ENCODE measurements at regions not wholly inside any gene's neighbourhood (a gene's known extent, or its start where the extent isn't known, plus 50 kb on each side); places are given as distances from the start of the nearest gene placed in this dataset.

- FAIRE-seq (no peak), DNase-seq (ENCODE audit: low read depth, low spot score) (no peak)
- no peak overlapping the region for H3K27ac ChIP-seq (ENCODE audit: control insufficient read depth, insufficient read depth, low read length)
- no peaks in the 10 kb centered on the region for H3K79me2 ChIP-seq (ENCODE audit: control insufficient read depth, insufficient read depth, low read length)
- no peaks in the 10 kb centered on the region for H3K9me1 ChIP-seq (ENCODE audit: control insufficient read depth, extremely low read depth, insufficient read depth, low read length)
- no peak overlapping the region for H3K9ac ChIP-seq (ENCODE audit: control insufficient read depth, extremely low read depth, insufficient read depth, low read length)
- no peak overlapping the region for H2AFZ ChIP-seq (ENCODE audit: control insufficient read depth, low read length)
- no peak overlapping the region for H3K4me2 ChIP-seq (ENCODE audit: control insufficient read depth, extremely low read depth, insufficient read depth, low read depth, low read length)
- no peaks in the 10 kb centered on the region for H3K36me3 ChIP-seq (ENCODE audit: control insufficient read depth in 2 of 2, extremely low read depth in 1 of 2, insufficient read depth in 2 of 2, low read length in 2 of 2)
- dilution Hi-C loops (cut with MboI; ENCODE audit: extremely low pct_ligation_motif_present, low sequenced_read_pairs) = no loop called here
- no peaks in the 10 kb centered on the region for H3K9me3 ChIP-seq (ENCODE audit: control insufficient read depth, low read depth, low read length)
- TF ChIP-seq CTCF (optimal IDR thresholded peaks at IDR 0.05 in 1 of 3, IDR thresholded peaks at IDR 0.05 in 1 of 3, conservative IDR thresholded peaks at IDR 0.05 in 1 of 3; ENCODE audit: extremely low read depth in 1 of 3, insufficient read depth in 2 of 3, low read length in 3 of 3) (no peak), EZH2 (IDR thresholded peaks at IDR 0.05; ENCODE audit: low read length) (no peak)
- no peaks in the 10 kb centered on the region for H3K27me3 ChIP-seq (ENCODE audit: control insufficient read depth, extremely low read depth, insufficient read depth, low read length)
- H3K4me3 ChIP-seq (ENCODE audit: control insufficient read depth in 2 of 3, extremely low read depth in 1 of 3, insufficient read depth in 2 of 3, low read depth in 1 of 3, low read length in 3 of 3) = no peak overlapping the region
- H3K4me1 ChIP-seq (ENCODE audit: control insufficient read depth, extremely low read depth, insufficient read depth, low read length) = no peaks in the 10 kb centered on the region
- no peaks in the 10 kb centered on the region for H4K20me1 ChIP-seq (ENCODE audit: control insufficient read depth, extremely low read depth, insufficient read depth, low read length)
Observed at GRCh38 chr10:55897490-55897921, 463.6 kb downstream of the ZWINT start.

- FAIRE-seq (no peak), DNase-seq (ENCODE audit: low read depth, low spot score) (no peak)
- dilution Hi-C loops (cut with MboI; ENCODE audit: extremely low pct_ligation_motif_present, low sequenced_read_pairs) = no loop called here
- no peaks in the 10 kb centered on the region for H4K20me1 ChIP-seq (ENCODE audit: control insufficient read depth, extremely low read depth, insufficient read depth, low read length)
- no peak overlapping the region for H3K4me2 ChIP-seq (ENCODE audit: control insufficient read depth, extremely low read depth, insufficient read depth, low read depth, low read length)
- H3K9me1 ChIP-seq (ENCODE audit: control insufficient read depth, extremely low read depth, insufficient read depth, low read length) = no peaks in the 10 kb centered on the region
- no peaks in the 10 kb centered on the region for H3K36me3 ChIP-seq (ENCODE audit: control insufficient read depth in 2 of 2, extremely low read depth in 1 of 2, insufficient read depth in 2 of 2, low read length in 2 of 2)
- H3K9ac ChIP-seq (ENCODE audit: control insufficient read depth, extremely low read depth, insufficient read depth, low read length) = no peak overlapping the region
- H3K79me2 ChIP-seq (ENCODE audit: control insufficient read depth, insufficient read depth, low read length) = no peaks in the 10 kb centered on the region
- H2AFZ ChIP-seq (ENCODE audit: control insufficient read depth, low read length) = no peak overlapping the region
- H3K4me1 ChIP-seq (ENCODE audit: control insufficient read depth, extremely low read depth, insufficient read depth, low read length) = no peaks in the 10 kb centered on the region
- H3K9me3 ChIP-seq (ENCODE audit: control insufficient read depth, low read depth, low read length) = no peaks in the 10 kb centered on the region
- H3K27ac ChIP-seq (ENCODE audit: control insufficient read depth, insufficient read depth, low read length) = no peak overlapping the region
- no peak for TF ChIP-seq CTCF (optimal IDR thresholded peaks at IDR 0.05 in 1 of 3, IDR thresholded peaks at IDR 0.05 in 1 of 3, conservative IDR thresholded peaks at IDR 0.05 in 1 of 3; ENCODE audit: extremely low read depth in 1 of 3, insufficient read depth in 2 of 3, low read length in 3 of 3)
- H3K27me3 ChIP-seq (ENCODE audit: control insufficient read depth, extremely low read depth, insufficient read depth, low read length) = no peaks in the 10 kb centered on the region
- H3K4me3 ChIP-seq (ENCODE audit: control insufficient read depth in 2 of 3, extremely low read depth in 1 of 3, insufficient read depth in 2 of 3, low read depth in 1 of 3, low read length in 3 of 3) = no peak overlapping the region
Observed at GRCh38 chr10:55892276-55892675, 468.8 kb downstream of the ZWINT start.
